Upper lobe of right lung (tissue), 1 donor: ENCODE measurements at regions not wholly inside any gene's neighbourhood (a gene's known extent, or its start where the extent isn't known, plus 50 kb on each side); places are given as distances from the start of the nearest gene placed in this dataset.
A peak's percentile ranks its signal among the peaks of the same experiment; 100 is the strongest.

ENCODE experiments used
- ATAC-seq: fragments of 200-7000 bp; cut with Tn5 transposase; one replicate; pipeline ENCODE4 v1.9.1; 2020; ENCODE audit warnings: mild to moderate bottlenecking, moderate library complexity
- DNase-seq: peaks from one replicate; pipeline ENCODE4 v3.0.0-alpha.2; 2020
- H3K27ac ChIP-seq: fragments of 200-600 bp; one replicate; pipeline ENCODE4 v1.8.0; 2022
- H3K27me3 ChIP-seq: fragments of 200-600 bp; one replicate; pipeline ENCODE4 v1.8.0; 2022; ENCODE audit warnings: mild to moderate bottlenecking
- H3K36me3 ChIP-seq: fragments of 200-600 bp; one replicate; pipeline ENCODE4 v1.8.0; 2022
- H3K4me1 ChIP-seq: fragments of 200-600 bp; one replicate; pipeline ENCODE4 v1.8.0; 2022
- H3K4me3 ChIP-seq: fragments of 200-600 bp; one replicate; pipeline ENCODE4 v1.8.0; 2022; ENCODE audit warnings: mild to moderate bottlenecking
- H3K9me3 ChIP-seq: fragments of 200-600 bp; one replicate; pipeline ENCODE4 v1.8.0; 2022
- intact Hi-C: fragments of 100-400 bp; cut with DNase I; formaldehyde crosslinking; loops from one replicate; pipeline ENCODE4 v1.11.0; 2022
- TF ChIP-seq, protein P1 (sequence below): fragments of 200-600 bp; IDR thresholded peaks from one replicate; pipeline ENCODE4 v1.8.0; 2022; ENCODE audit warnings: antibody characterized with exemption
- donor health status: DM: no; HTN: yes; CAD: no; lungs with severe emphysema.

GRCh38 chr1:56416495-56416894 is 162.9 kb downstream of the PLPP3 start:
- TF ChIP-seq, protein P1, sequence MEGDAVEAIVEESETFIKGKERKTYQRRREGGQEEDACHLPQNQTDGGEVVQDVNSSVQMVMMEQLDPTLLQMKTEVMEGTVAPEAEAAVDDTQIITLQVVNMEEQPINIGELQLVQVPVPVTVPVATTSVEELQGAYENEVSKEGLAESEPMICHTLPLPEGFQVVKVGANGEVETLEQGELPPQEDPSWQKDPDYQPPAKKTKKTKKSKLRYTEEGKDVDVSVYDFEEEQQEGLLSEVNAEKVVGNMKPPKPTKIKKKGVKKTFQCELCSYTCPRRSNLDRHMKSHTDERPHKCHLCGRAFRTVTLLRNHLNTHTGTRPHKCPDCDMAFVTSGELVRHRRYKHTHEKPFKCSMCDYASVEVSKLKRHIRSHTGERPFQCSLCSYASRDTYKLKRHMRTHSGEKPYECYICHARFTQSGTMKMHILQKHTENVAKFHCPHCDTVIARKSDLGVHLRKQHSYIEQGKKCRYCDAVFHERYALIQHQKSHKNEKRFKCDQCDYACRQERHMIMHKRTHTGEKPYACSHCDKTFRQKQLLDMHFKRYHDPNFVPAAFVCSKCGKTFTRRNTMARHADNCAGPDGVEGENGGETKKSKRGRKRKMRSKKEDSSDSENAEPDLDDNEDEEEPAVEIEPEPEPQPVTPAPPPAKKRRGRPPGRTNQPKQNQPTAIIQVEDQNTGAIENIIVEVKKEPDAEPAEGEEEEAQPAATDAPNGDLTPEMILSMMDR: peak; percentile 27
- H3K27me3 ChIP-seq: no peaks in the 10 kb centered on the region
- intact Hi-C loops: loop anchor here (10.0 kb wide), 1 partner anchor 148 kb away; no protein-coding TSS in a partner anchor
- no peaks in the 10 kb centered on the region for H3K9me3 ChIP-seq
- DNase-seq: no peak
- peaks cover 7% of the 10 kb centered on the region for H3K4me1 ChIP-seq
- no peak overlapping the region for H3K4me3 ChIP-seq
- H3K36me3 ChIP-seq: no peaks in the 10 kb centered on the region
- no peak overlapping the region for H3K27ac ChIP-seq
- peak; percentile 75 for ATAC-seq

GRCh38 chr1:56415720-56416119 is 163.6 kb downstream of the PLPP3 start:
- no peaks in the 10 kb centered on the region for H3K36me3 ChIP-seq
- no peaks in the 10 kb centered on the region for H3K9me3 ChIP-seq
- H3K4me1 ChIP-seq: peaks cover 14% of the 10 kb centered on the region
- H3K4me3 ChIP-seq: no peak overlapping the region
- no peak for ATAC-seq
- H3K27ac ChIP-seq: no peak overlapping the region
- TF ChIP-seq, protein P1: no peak
- intact Hi-C loops: loop anchor here (10.0 kb wide), 1 partner anchor 149 kb away; no protein-coding TSS in a partner anchor
- no peak for DNase-seq
- no peaks in the 10 kb centered on the region for H3K27me3 ChIP-seq

- intact Hi-C loops: loop anchor here (10.0 kb wide), 1 partner anchor 150 kb away; no protein-coding TSS in a partner anchor
- Histone ChIP-seq H3K27me3 (no peaks in the 10 kb centered on the region), H3K4me3 (no peak overlapping the region), H3K27ac (no peak overlapping the region), H3K9me3 (no peaks in the 10 kb centered on the region), H3K36me3 (no peaks in the 10 kb centered on the region), H3K4me1 (peaks cover 14% of the 10 kb centered on the region)
- DNase-seq (no peak), ATAC-seq (no peak)
- TF ChIP-seq, protein P1: no peak
Measured at GRCh38 chr1:56415258-56415657, 164.1 kb downstream of the PLPP3 start.

DNA sequence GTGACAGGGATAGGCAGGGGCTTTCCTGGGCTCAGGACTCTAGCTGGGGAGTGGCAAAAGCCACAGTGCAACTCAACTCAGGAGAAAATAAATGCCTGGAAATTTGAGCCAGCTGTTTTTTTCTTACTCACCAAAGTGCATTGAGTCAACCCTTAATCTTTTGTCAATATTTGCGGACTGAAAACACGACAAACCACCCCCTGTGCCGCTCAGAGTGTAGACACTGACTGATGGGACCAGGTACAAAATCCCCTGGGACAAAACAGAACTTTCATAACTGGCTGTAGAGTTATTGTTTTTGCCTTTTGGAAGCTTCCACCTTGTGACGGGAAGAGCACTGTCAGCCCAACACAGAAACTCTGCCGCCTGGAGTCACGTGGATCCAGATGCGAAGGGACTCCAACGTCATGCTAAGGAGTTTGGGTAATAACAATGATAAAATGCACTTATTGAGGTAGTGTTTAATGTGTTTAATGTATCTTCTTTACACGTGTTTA is 164.6 kb downstream of the PLPP3 start:
- intact Hi-C loops: loop anchor here (10.0 kb wide), 1 partner anchor 150 kb away; no protein-coding TSS in a partner anchor
- DNase-seq: no peak
- peak; percentile 44 for ATAC-seq
- Histone ChIP-seq H3K27me3 (no peaks in the 10 kb centered on the region), H3K36me3 (no peaks in the 10 kb centered on the region), H3K4me3 (no peak overlapping the region), H3K27ac (no peak overlapping the region), H3K9me3 (no peaks in the 10 kb centered on the region), H3K4me1 (peaks cover 14% of the 10 kb centered on the region)
- TF ChIP-seq, protein P1: no peak

DNA sequence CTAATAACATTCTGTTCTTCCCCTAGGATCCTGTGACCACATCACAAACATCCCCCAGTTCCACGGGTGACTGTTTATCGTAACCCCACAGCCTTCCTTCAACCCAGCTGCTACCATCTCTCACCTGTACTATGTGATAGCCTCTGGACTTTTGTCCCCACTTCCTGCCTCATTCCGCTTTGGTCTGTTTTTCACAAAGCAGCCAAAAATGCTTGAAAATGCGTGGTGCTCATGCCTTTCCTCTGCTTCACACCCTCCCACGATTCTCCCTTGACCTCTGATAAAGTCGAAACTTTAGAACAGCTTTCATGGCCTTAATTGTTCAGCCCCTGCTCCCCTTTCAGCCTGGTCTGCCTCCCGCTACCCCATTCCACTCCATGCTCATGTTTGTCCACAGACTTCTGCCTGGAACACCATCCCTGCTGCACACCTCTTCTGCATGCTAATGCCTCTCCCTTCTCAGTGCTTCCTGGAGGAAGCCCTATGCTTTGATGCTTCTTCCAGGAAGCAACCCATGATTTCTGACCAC is 165.6 kb downstream of the PLPP3 start:
- H3K36me3 ChIP-seq: no peaks in the 10 kb centered on the region
- no peaks in the 10 kb centered on the region for H3K9me3 ChIP-seq
- TF ChIP-seq, protein P1: no peak
- no peak for ATAC-seq
- no peak for DNase-seq
- H3K4me1 ChIP-seq: peaks cover 14% of the 10 kb centered on the region
- intact Hi-C loops: loop anchor here (10.0 kb wide), 1 partner anchor 151 kb away; no protein-coding TSS in a partner anchor
- H3K27ac ChIP-seq: no peak overlapping the region
- H3K27me3 ChIP-seq: no peaks in the 10 kb centered on the region
- H3K4me3 ChIP-seq: no peak overlapping the region
